BE2C (cell line): ENCODE measurements at regions not wholly inside any gene's neighbourhood (a gene's known extent, or its start where the extent isn't known, plus 50 kb on each side); places are given as distances from the start of the nearest gene placed in this dataset.
"Not testable (repeated sequence)": the region's sequence is repeated elsewhere in the genome, so short reads cannot be mapped to it uniquely, and the experiment has no call there.

ENCODE experiments used
- DNase-seq: peaks from one replicate; pipeline ENCODE4 v3.0.0-alpha.2; 2020
- H3K27me3 ChIP-seq: fragments of 250-450 bp; sonication (Bioruptor Pico); 2 replicates; pipeline ENCODE4 v1.5.1; 2020; ENCODE audit warnings: mild to moderate bottlenecking
- H3K36me3 ChIP-seq: fragments of 250-450 bp; sonication (Bioruptor Pico); 2 replicates; pipeline ENCODE4 v1.5.1; 2020; ENCODE audit warnings: mild to moderate bottlenecking
- H3K4me1 ChIP-seq: fragments of 250-450 bp; sonication (Bioruptor Pico); 2 replicates; pipeline ENCODE4 v1.5.1; 2020
- H3K4me3 ChIP-seq: 2 replicates; pipeline ENCODE4 v1.5.1; 2011; ENCODE audit warnings: low read depth, low read length
- H3K9me3 ChIP-seq: fragments of 250-450 bp; sonication (Bioruptor Pico); 2 replicates; pipeline ENCODE4 v1.5.1; 2020
- TF ChIP-seq, protein P1 (sequence below): IDR thresholded peaks from 2 replicates; pipeline ENCODE4 v1.5.1; 2012; ENCODE audit warnings: mild to moderate bottlenecking, low read depth, low read length

DNA sequence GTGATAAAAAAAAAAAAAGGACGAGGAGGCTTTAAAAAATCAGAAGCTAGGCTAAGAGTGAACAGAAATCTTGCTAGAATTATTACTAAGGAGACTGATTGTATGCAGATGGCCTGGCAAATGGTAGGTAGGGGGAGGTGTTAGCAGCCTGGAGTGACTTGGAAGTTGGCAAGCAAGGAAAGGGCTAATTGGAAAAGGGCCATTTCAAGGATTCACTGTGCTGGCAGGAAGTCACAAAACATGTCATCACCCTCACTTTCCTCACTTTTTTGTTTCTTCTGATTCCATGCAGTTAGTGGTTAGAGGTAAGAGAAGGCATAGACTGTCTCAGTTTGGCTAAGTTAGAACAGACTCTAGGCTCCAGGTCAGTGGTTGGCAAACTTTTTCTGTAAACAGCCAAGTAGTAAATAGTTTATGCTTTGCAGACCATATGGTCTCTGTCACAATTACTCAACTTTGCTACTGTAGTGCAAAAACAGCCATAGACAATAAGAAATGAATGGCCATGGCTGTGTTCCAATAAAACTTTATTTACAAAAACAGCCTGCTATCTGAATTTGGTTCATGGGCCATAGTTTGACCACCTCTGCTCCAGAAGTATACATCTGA, 646.5 kb upstream of the ACTRT1 start:
- Histone ChIP-seq H3K27me3 (no peaks in the 10 kb centered on the region), H3K9me3 (no peaks in the 10 kb centered on the region), H3K4me3 (no peak overlapping the region), H3K36me3 (no peaks in the 10 kb centered on the region), H3K4me1 (peaks cover 11% of the 10 kb centered on the region)
- TF ChIP-seq, protein P1, sequence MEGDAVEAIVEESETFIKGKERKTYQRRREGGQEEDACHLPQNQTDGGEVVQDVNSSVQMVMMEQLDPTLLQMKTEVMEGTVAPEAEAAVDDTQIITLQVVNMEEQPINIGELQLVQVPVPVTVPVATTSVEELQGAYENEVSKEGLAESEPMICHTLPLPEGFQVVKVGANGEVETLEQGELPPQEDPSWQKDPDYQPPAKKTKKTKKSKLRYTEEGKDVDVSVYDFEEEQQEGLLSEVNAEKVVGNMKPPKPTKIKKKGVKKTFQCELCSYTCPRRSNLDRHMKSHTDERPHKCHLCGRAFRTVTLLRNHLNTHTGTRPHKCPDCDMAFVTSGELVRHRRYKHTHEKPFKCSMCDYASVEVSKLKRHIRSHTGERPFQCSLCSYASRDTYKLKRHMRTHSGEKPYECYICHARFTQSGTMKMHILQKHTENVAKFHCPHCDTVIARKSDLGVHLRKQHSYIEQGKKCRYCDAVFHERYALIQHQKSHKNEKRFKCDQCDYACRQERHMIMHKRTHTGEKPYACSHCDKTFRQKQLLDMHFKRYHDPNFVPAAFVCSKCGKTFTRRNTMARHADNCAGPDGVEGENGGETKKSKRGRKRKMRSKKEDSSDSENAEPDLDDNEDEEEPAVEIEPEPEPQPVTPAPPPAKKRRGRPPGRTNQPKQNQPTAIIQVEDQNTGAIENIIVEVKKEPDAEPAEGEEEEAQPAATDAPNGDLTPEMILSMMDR, result no peak
- no peak for DNase-seq

- H3K4me1 ChIP-seq, result no peaks in the 10 kb centered on the region
- no peaks in the 10 kb centered on the region for H3K27me3 ChIP-seq
- TF ChIP-seq, protein P1, result no peak
Measured at GRCh38 chrX:128691872-128692271, 639.7 kb upstream of the ACTRT1 start.

GRCh38 chrX:128685387-128685786, 633.2 kb upstream of the ACTRT1 start:
- no peaks in the 10 kb centered on the region for H3K27me3 ChIP-seq
- TF ChIP-seq, protein P1, result no peak
- DNase-seq, result no peak
- H3K36me3 ChIP-seq, result no peaks in the 10 kb centered on the region
- H3K9me3 ChIP-seq, result no peaks in the 10 kb centered on the region
- H3K4me3 ChIP-seq, result no peak overlapping the region
- H3K4me1 ChIP-seq, result no peaks in the 10 kb centered on the region

More at GRCh38 chrX:128691872-128692271, 639.7 kb upstream of the ACTRT1 start:
- H3K4me3 ChIP-seq, result no peak overlapping the region
- H3K36me3 ChIP-seq, result no peaks in the 10 kb centered on the region
- H3K9me3 ChIP-seq, result no peaks in the 10 kb centered on the region
- DNase-seq, result no peak

- Histone ChIP-seq H3K4me1 (no peaks in the 10 kb centered on the region), H3K36me3 (no peaks in the 10 kb centered on the region), H3K4me3 (no peak overlapping the region), H3K27me3 (no peaks in the 10 kb centered on the region), H3K9me3 (no peaks in the 10 kb centered on the region)
- DNase-seq, result no peak
- TF ChIP-seq, protein P1, result no peak
Measured at GRCh38 chrX:128676651-128677050, 624.4 kb upstream of the ACTRT1 start.

DNA sequence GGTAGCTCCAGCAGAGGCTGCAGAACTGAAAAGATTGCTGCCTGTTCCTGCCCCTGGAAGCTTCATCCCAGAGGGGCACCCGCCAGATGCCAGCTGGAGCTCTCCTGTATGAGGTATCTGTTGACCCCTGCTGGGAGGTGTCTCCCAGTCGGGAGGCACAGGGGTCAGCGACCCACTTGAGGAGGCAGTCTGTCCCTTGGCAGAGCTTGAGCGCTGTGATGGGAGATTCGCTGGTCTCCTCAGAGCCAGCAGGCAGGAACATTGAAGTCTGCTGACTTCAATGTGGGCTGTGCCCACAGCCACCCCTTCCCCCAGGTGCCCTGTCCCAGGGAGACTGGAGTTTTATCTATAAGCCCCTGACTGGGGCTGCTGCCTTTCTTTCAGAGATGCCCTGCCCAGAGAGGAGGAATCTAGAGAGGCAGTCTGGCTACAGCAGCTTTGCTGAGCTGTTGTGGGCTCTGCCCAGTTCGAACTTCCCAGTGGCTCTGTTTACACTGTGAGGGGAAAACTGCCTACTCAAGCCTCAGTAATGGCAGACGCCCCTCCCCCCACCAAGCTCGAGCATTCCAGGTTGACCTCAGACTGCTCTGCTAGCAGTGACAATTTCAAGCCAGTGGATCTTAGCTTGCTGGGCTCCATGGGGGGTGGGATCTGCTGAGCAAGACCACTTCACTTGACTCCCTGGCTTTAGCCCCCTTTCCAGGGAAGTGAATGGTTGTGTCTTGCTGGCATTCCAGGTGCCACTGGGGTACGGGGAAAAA, 622.3 kb upstream of the ACTRT1 start:
- not testable (repeated sequence) for H3K4me1 ChIP-seq, H3K27me3 ChIP-seq, DNase-seq, H3K4me3 ChIP-seq, H3K9me3 ChIP-seq, H3K36me3 ChIP-seq

DNA sequence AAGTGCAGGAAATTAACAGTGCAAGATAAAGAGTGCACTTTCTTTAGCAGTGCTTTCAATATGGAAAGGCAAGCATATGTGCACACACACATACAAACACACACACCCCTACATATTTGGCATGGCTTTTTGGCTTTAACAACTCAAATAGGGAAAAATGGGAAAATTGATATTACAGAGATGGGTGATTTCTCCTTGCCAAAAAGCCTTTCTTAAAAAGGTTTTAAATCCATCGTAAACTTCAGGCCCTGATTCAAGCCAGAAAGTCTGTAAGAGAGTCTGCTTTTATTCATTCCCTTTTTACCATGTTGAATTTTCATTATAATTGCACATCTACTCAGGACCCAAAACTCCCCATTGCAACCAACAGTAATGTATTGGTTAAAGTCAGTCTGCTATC, 612.0 kb upstream of the ACTRT1 start:
- Histone ChIP-seq H3K36me3 (no peaks in the 10 kb centered on the region), H3K27me3 (no peaks in the 10 kb centered on the region), H3K9me3 (no peaks in the 10 kb centered on the region), H3K4me3 (no peak overlapping the region), H3K4me1 (no peaks in the 10 kb centered on the region)
- TF ChIP-seq, protein P1, result no peak
- no peak for DNase-seq
